DMS 273 (cell line): ENCODE measurements at regions not wholly inside any gene's neighbourhood (a gene's known extent, or its start where the extent isn't known, plus 50 kb on each side); places are given as distances from the start of the nearest gene placed in this dataset.
A peak's percentile ranks its signal among the peaks of the same experiment; 100 is the strongest.
"Not testable (repeated sequence)": the region's sequence is repeated elsewhere in the genome, so short reads cannot be mapped to it uniquely, and the experiment has no call there.

Experiments
- DNase-seq: peaks from one replicate; lab custom pipeline; 2025; ENCODE audit not compliant: unreplicated experiment; lab: John Stamatoyannopoulos, UW

GRCh38 chr16:29237495-29237894 is 169.0 kb downstream of the NPIPB11 start:
- not testable (repeated sequence) for DNase-seq

- DNase-seq, result not testable (repeated sequence)
Observed at GRCh38 chr16:29237023-29237422, 169.5 kb downstream of the NPIPB11 start.

DNA sequence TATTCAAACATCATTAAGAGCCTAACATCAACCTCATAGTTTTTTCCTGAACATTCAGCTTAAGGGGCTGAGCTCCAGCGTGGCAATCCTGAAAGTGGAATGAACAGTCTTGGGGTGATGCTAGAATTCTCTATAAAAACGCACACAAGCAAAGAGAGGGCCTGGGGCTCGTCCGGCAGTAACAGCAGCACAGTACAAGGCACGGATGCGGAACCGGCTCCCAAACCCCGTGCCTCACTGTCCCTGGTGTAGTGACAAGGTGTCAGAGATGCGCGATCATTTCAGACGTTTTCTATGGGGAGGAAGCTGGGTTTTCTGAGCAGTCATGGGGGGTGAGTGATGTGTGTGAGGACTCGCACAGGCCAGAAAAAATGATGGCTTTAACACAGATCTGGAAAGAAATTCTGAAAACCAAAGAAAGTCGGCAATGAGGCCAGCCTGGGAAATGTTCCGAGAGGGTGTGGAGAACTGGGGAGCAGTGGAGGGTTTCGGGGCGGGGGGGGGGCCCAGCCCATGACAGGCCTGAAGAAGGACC is 170.6 kb downstream of the NPIPB11 start:
- DNase-seq, result not testable (repeated sequence)

GRCh38 chr16:29234536-29235275 is 171.8 kb downstream of the NPIPB11 start:
- not testable (repeated sequence) for DNase-seq

GRCh38 chr16:29233705-29234404 is 172.7 kb downstream of the NPIPB11 start:
- not testable (repeated sequence) for DNase-seq

- DNase-seq, result no peak
Observed at GRCh38 chr16:29232811-29233704, 173.5 kb downstream of the NPIPB11 start.

GRCh38 chr16:29232160-29232705 is 174.3 kb downstream of the NPIPB11 start:
- DNase-seq, result not testable (repeated sequence)

- DNase-seq, result no peak
Observed at GRCh38 chr16:29231244-29231643, 175.3 kb downstream of the NPIPB11 start.

- no peak for DNase-seq
Observed at GRCh38 chr16:29230671-29231096, 175.8 kb downstream of the NPIPB11 start.

GRCh38 chr16:29230006-29230668 is 176.4 kb downstream of the NPIPB11 start:
- not testable (repeated sequence) for DNase-seq

GRCh38 chr16:29229616-29230005 is 176.9 kb downstream of the NPIPB11 start:
- DNase-seq, result not testable (repeated sequence)

- not testable (repeated sequence) for DNase-seq
Observed at GRCh38 chr16:29228664-29229611, 177.6 kb downstream of the NPIPB11 start.

GRCh38 chr16:29227751-29228663 is 178.5 kb downstream of the NPIPB11 start:
- DNase-seq, result peak; percentile 44

DNA sequence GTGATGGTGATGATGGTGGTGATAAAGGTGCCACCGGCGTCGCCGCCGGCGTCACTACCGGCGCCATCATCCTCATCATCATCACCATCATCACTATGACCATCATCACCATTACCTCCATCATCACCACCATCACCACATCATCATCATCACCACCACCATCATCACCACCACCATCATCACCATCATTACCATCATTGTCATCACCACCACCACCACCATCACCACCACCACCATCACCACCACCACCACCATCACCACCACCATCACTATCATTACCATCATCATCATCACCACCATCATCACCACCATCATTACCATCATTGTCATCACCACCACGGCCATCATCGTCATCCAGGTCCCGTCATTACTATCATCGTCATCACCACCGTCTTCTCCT is 179.7 kb downstream of the NPIPB11 start:
- DNase-seq, result no peak

DNA sequence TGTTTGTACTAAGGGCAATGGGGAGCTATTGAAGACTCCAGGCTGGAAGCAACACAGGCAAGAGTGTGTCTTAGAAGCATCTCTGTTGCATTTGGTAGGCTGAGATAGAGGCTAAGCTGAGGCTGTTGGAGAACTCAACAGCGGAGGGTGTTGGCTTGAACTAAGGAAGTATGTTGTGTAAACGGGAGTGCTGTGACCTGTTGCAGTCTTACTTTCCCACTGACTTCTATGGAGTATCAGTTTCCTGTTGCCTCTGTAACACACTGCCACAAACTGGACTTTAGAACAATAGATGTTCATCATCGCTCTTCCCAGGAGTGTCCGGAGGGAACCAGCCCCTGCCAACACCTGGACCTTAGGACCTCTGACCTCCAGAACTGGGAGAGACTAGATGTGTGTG is 181.8 kb downstream of the NPIPB11 start:
- not testable (repeated sequence) for DNase-seq

GRCh38 chr16:29222615-29223014 is 183.9 kb downstream of the NPIPB11 start:
- DNase-seq, result not testable (repeated sequence)

- not testable (repeated sequence) for DNase-seq
Observed at GRCh38 chr16:29222008-29222407, 184.5 kb downstream of the NPIPB11 start.
